CD4-positive, alpha-beta T cell treated with Interleukin-15 for 1 hour (primary cell): ENCODE measurements at regions not wholly inside any gene's neighbourhood (a gene's known extent, or its start where the extent isn't known, plus 50 kb on each side); places are given as distances from the start of the nearest gene placed in this dataset.

Experiments
- DNase-seq: peaks from one replicate; pipeline ENCODE4 v3.0.0-alpha.2; 2020

- DNase-seq = no peak
These were observed 533.0 kb downstream of the TLE1 start for GRCh38 chr9:81156381-81156780.

GRCh38 chr9:81150016-81150625 lies 539.2 kb downstream of the TLE1 start:
- DNase-seq = no peak

GRCh38 chr9:81146684-81147337 lies 542.5 kb downstream of the TLE1 start:
- DNase-seq = no peak

DNA sequence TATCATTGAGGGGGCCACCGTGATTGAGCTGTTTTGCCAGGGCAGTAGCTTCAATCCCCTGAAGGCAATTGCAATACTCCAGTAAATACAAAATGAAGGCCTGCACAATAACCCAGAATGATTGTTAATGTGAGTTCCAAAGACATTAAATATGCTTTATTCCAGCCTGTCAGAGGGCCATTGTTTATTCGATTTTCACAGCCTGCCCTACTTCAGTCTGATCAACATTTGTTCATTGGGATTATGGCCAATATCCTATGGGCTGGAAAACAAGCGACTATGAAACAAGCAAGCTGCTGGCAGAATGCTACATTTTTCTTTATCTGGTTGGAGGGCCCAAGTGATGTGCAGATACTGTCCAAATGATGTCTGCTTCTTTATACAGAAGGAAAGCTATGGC lies 543.1 kb downstream of the TLE1 start:
- DNase-seq = no peak

DNA sequence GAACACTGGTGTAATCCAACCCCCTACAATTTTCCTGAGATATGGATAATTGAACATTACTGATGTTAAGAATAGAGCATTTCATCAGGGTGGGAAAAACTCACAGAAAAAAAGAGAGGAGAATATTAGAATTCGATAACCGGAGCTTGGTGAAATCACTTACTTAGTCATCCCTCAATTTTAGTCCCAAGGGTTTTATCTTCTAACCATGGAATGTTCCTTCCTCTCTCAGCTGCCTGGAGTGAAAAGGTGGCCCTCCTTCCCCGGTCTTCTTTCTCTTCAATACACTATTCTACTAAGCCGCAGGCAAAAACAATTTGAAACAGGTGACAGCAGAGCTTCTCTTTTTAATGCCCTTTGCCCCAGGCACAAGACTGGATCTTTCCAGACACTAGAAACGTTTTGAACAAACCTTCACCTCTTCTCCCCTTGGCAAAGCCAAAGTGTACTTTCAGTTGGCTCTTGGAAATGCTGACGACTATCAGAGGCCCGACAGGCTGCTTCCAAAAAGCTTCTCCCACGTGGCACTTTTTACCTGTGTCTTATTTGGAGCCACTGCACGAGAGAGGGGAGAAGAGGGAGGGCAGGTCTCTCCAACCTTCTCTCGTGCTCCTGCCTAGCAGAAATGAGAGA lies 543.9 kb downstream of the TLE1 start:
- DNase-seq = no peak

DNA sequence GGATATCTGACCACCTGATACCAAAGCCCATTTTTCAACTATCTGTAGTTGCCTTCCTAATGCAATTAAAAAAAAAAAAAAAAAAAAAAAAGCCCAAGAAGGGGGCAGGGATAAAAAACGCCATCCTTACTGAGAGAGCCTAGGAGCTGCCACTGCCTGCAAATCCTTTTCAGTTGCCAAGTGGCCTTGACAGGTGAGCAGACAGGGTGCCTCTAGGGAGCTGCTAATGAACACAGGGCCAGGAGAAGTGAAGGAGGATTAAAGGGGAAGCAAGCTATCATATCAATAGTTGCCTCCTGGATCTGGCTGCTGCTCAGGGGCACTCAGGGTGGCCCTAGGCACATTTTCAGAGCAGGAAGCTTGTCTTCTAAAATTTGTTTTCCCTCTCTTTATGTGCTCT lies 547.4 kb downstream of the TLE1 start:
- no peak for DNase-seq

DNA sequence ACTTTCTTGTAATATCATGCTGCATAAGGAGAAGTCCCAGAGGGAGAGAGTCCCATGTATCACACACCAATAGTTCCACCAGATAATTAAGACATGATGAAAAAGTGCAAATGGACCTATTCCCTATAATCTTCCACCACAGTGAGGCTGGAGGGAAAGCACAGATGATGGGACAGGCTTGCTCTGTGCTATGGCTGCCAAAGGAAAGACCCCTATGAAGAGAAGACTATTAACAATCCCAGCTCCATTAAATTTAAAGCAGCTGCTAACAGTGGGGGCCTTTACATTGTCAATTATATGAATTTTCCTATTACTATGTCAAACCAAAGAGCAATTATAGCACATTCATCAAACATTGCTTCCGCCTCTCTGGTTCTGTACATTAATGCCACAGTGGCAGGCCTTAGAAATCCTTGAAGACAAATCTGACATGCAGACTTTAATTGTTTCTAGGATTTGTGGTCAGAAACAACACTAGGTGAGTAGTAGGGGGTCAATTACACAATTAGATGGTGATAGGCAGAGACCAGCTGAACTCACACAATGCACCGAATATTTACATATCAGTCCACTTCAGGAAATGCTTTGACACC lies 551.3 kb downstream of the TLE1 start:
- no peak for DNase-seq

- DNase-seq = no peak
These were observed 556.6 kb downstream of the TLE1 start for GRCh38 chr9:81132796-81133195.

DNA sequence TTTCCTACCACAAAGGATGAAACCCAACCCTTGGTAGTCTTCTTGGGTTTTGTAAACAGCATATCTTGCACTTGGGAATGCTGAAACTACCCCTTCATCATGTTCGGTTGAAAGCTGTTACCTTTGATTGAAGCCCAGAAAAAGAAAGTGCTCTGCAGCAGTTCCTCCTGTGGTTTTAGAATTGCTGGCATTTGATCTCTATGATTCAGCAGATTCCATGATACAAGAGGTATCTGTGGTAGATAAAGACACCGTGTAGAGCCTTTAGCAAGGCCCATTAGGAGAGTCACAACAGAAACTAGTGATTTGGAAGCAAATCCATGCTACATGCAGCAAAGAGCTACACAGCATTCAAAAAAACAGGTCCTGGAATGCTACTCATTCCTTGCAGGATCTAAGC lies 557.0 kb downstream of the TLE1 start:
- DNase-seq = no peak

DNA sequence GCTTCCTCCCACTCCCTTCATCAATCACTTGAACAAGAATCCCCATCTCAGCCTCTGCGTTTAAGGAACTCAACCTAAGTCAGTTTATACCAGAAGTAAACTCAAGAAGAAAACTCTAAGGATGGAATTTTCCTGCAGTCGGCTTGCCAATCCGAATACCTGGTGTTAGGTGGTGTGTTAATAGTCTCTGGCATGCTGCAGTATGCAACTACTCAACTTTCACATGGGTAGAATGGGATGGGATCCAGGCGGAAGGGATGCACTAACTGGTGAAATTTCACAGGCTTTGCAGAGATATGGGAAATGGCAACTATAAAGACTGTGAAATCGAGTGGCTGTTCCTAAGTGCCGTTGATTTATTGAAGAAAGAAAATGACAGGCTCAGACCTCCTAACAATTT lies 560.6 kb downstream of the TLE1 start:
- DNase-seq = no peak

DNA sequence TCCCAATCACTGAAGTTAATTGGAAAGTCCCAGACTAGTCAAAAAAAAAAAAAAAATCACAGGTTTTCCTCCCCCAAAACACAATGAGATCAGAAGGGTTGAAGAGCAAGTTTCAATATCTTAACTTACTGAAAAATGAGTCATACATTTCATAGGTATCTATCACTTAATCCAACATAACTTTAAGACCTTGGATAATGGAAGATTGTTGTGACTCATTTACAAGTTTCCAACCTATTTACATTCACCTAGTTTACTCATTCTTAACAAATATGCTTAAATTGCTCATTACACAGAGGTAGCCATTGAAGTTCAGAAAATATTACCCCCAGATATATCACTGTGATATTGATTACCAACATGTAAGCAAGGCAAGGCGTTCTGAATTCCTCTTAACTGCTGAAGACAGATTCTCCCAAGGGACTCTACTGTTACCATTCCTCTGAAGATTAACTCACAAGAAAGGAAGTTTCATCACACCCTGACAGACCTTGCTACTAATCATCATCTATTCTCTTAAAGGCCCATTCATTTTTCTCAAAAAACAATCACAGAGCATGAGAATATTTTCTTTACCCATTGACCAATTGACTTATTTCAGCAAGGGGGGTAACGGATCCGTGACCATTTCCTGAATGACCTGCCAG lies 563.8 kb downstream of the TLE1 start:
- DNase-seq = no peak

GRCh38 chr9:81123526-81123925 lies 565.8 kb downstream of the TLE1 start:
- no peak for DNase-seq

- DNase-seq = no peak
These were observed 566.6 kb downstream of the TLE1 start for GRCh38 chr9:81122749-81123148.

- no peak for DNase-seq
These were observed 569.8 kb downstream of the TLE1 start for GRCh38 chr9:81119591-81119990.

GRCh38 chr9:81118416-81118815 lies 570.9 kb downstream of the TLE1 start:
- DNase-seq = no peak

DNA sequence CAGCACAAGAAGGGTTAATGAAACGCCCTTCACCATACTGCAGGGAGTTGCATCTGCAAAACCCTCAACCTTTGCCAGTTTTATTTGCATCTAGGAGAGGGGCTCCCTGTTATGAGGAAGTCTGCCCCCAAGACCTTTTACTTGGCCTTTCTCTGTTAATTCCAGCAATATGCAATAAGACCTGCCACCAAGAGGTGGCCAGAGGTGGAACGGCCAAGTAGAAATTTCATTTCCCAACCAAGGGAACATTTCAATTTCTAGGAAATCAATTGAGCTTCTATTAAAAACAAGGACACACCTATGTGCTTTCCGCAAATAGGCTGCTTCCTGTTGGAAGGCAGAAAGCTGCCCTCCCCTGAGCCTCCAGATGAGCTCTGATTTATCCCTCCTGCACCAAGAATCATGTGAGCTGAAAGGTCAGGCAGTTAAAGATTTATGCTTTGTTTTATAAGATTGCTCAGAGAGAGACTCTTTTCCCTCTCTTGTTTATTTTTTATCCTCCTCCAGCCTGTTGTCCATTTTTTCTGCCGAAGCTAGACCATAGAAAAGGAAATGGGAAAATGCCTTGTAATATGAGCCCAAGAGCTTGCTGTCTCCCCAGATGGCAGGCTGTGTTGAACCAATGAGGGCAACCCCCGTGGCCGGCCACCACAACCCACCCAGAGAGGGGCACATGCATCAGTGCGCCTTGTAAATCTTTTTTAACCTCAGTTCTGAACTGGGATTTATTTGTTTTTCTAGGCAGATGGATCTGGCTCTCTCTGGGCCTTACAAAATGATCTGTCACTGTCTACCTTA lies 572.8 kb downstream of the TLE1 start:
- DNase-seq = no peak

DNA sequence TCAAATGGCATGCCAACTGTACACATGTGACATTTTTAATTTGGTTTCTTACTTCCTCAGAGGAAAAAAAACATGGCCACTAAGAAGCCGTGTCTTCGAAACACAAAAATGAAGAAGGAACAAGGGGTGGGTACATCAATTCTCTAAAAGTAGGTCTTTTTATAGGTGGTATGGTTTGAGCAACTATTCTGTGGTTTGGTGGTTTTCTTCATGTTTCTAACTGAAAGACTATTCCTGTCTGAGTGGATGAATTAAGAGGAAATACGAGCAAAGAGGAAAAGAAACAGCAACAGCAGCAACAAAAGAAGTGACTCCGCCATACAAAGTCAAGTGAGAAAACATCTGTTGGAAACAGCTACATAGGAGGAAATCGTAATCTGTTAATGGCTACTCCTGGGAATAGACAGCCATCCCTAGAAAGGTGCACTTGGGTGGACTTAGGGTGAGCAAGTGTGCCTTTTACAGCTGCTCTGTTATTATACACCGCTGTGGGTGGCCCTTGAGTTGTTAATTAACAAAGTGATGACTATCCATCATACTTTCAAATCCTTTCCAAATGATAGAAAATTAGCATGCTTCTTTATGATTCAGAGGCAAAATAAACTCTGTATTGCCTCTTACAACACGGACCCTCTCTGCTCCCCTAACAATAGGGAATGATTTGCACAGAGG lies 575.8 kb downstream of the TLE1 start:
- DNase-seq = no peak

- no peak for DNase-seq
These were observed 576.5 kb downstream of the TLE1 start for GRCh38 chr9:81112627-81113452.

DNA sequence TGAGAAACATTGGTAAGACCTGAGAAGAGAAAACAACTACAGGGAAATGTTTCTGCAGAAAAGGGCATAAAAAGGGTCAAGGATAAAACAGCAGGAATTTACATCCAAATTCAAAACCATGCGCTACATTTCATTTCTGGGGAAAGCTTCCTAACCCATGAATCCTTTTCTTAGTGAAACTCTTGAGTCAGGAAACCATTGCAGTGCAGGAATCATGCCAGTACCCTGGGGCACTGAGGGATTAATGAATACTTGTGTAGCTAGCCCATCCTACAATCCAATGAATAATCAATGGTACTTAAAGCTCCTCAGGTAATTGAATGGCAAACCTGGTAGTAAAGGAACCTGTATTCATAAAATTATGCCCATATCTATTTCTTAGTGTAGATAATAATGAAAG lies 580.5 kb downstream of the TLE1 start:
- DNase-seq = no peak

GRCh38 chr9:81108391-81108790 lies 581.0 kb downstream of the TLE1 start:
- DNase-seq = no peak
